Glutamatergic neuron (in vitro differentiated cells): ENCODE measurements at regions not wholly inside any gene's neighbourhood (a gene's known extent, or its start where the extent isn't known, plus 50 kb on each side); places are given as distances from the start of the nearest gene placed in this dataset.

Experiments
- DNase-seq: peaks from one replicate; pipeline ENCODE4 v3.0.0; 2022
- H3K27ac Mint-ChIP-seq: one replicate; pipeline ENCODE4 v1.8.0; 2020; ENCODE audit warnings: mild to moderate bottlenecking, mixed read lengths, inconsistent platforms; ENCODE audit not compliant: unreplicated experiment
- H3K27me3 Mint-ChIP-seq: one replicate; pipeline ENCODE4 v1.8.0; 2020; ENCODE audit warnings: mild to moderate bottlenecking, moderate library complexity, mixed read lengths, inconsistent platforms; ENCODE audit not compliant: unreplicated experiment
- H3K36me3 Mint-ChIP-seq: one replicate; pipeline ENCODE4 v1.8.0; 2020; ENCODE audit warnings: mild to moderate bottlenecking, mixed read lengths, inconsistent platforms; ENCODE audit not compliant: unreplicated experiment
- H3K4me1 Mint-ChIP-seq: one replicate; pipeline ENCODE4 v1.8.0; 2020; ENCODE audit warnings: mild to moderate bottlenecking, low read depth, mixed read lengths, inconsistent platforms; ENCODE audit not compliant: unreplicated experiment
- H3K4me3 Mint-ChIP-seq: one replicate; pipeline ENCODE4 v1.8.0; 2020; ENCODE audit warnings: mild to moderate bottlenecking, mixed read lengths, inconsistent platforms; ENCODE audit not compliant: unreplicated experiment
- H3K9me3 Mint-ChIP-seq: one replicate; pipeline ENCODE4 v1.8.0; 2020; ENCODE audit warnings: mild to moderate bottlenecking, moderate library complexity, mixed read lengths, inconsistent platforms; ENCODE audit not compliant: unreplicated experiment
- CTCF ChIP-seq: fragments of 200-600 bp; sonication (generic); IDR thresholded peaks from one replicate; pipeline ENCODE4 v1.5.0; 2021; ENCODE audit not compliant: partially characterized antibody, unreplicated experiment

GRCh38 chr7:109926738-109927137 lies 1164.2 kb upstream of the LRRN3 start:
- no peak for TF ChIP-seq CTCF
- Mint-ChIP-seq H3K27ac (no peak overlapping the region), H3K36me3 (peaks cover 12% of the 10 kb centered on the region), H3K9me3 (peaks cover 11% of the 10 kb centered on the region), H3K27me3 (peaks cover 2% of the 10 kb centered on the region), H3K4me1 (no peaks in the 10 kb centered on the region), H3K4me3 (no peak overlapping the region)
- no peak for DNase-seq

- peaks cover under 1% of the 10 kb centered on the region for H3K9me3 Mint-ChIP-seq
- no peak overlapping the region for H3K4me3 Mint-ChIP-seq
- no peak for DNase-seq
- no peaks in the 10 kb centered on the region for H3K4me1 Mint-ChIP-seq
- no peak for TF ChIP-seq CTCF
- H3K36me3 Mint-ChIP-seq, result peaks cover 5% of the 10 kb centered on the region
- no peak overlapping the region for H3K27ac Mint-ChIP-seq
- H3K27me3 Mint-ChIP-seq, result peaks cover under 1% of the 10 kb centered on the region
Measured at GRCh38 chr7:109930049-109930448, 1160.9 kb upstream of the LRRN3 start.

- no peak for DNase-seq
- Mint-ChIP-seq H3K27ac (no peak overlapping the region), H3K36me3 (no peaks in the 10 kb centered on the region), H3K4me1 (no peaks in the 10 kb centered on the region), H3K27me3 (peaks cover 2% of the 10 kb centered on the region), H3K4me3 (no peak overlapping the region), H3K9me3 (no peaks in the 10 kb centered on the region)
- no peak for TF ChIP-seq CTCF
Measured at GRCh38 chr7:109939207-109939606, 1151.7 kb upstream of the LRRN3 start.

GRCh38 chr7:109945820-109946518 lies 1145.0 kb upstream of the LRRN3 start:
- no peak for DNase-seq
- H3K27me3 Mint-ChIP-seq, result no peaks in the 10 kb centered on the region
- no peak overlapping the region for H3K27ac Mint-ChIP-seq
- no peaks in the 10 kb centered on the region for H3K4me1 Mint-ChIP-seq
- no peaks in the 10 kb centered on the region for H3K36me3 Mint-ChIP-seq
- no peak for TF ChIP-seq CTCF
- H3K9me3 Mint-ChIP-seq, result peaks cover 1% of the 10 kb centered on the region
- no peak overlapping the region for H3K4me3 Mint-ChIP-seq

GRCh38 chr7:109950256-109950655 lies 1140.7 kb upstream of the LRRN3 start:
- H3K27me3 Mint-ChIP-seq, result peaks cover under 1% of the 10 kb centered on the region
- TF ChIP-seq CTCF, result no peak
- no peak overlapping the region for H3K4me3 Mint-ChIP-seq
- H3K27ac Mint-ChIP-seq, result no peak overlapping the region
- peaks cover 1% of the 10 kb centered on the region for H3K9me3 Mint-ChIP-seq
- H3K36me3 Mint-ChIP-seq, result no peaks in the 10 kb centered on the region
- no peak for DNase-seq
- no peaks in the 10 kb centered on the region for H3K4me1 Mint-ChIP-seq
